B cell (primary cell): ENCODE measurements at regions not wholly inside any gene's neighbourhood (a gene's known extent, or its start where the extent isn't known, plus 50 kb on each side); places are given as distances from the start of the nearest gene placed in this dataset.

Source experiments
- ATAC-seq: fragments of 200-7000 bp; cut with Tn5 transposase; one replicate; pipeline ENCODE4 v1.10.0; 2021; ENCODE audit warnings: low read depth, mild to moderate bottlenecking, moderate number of reproducible peaks, moderate library complexity
- CTCF ChIA-PET: fragments of 350-600 bp; sonication (Branson Sonifier 250); formaldehyde crosslinking; loops from one replicate; lab custom pipeline; 2021; ENCODE audit warnings: antibody characterized with exemption, inconsistent platforms; lab: Charles Lee
- POLR2A ChIA-PET: fragments of 350-600 bp; sonication (Branson Sonifier 250); formaldehyde crosslinking; loops from one replicate; lab custom pipeline; 2021; ENCODE audit warnings: antibody characterized with exemption; lab: Charles Lee
- DNase-seq: peaks from one replicate; pipeline ENCODE4 v3.0.0; 2013
- H2AFZ ChIP-seq: 2 replicates; pipeline ENCODE4 v1.6.1; 2012; ENCODE audit warnings: mild to moderate bottlenecking, low read depth, low read length; ENCODE audit not compliant: insufficient read depth, poor library complexity, severe bottlenecking
- H3K27ac ChIP-seq, 2 donors: 1 replicate in 1 of 2; 2 replicates in 1 of 2; pipeline ENCODE4 v1.5.1; 2012 to 2013; ENCODE audit warnings: low read length in 2 of 2, mild to moderate bottlenecking in 2 of 2, moderate library complexity in 1 of 2
- H3K27me3 ChIP-seq, 4 experiments: fragments of 200-600 bp in 1 of 4; sonication (generic) in 1 of 4; replicated peaks in 1 of 4; 1 replicate in 2 of 4; 2 replicates in 2 of 4; pipeline versions ENCODE4 v1.6.1 to v1.7.0; 2013 to 2016; ENCODE audit warnings: low read length in 3 of 4, mild to moderate bottlenecking in 2 of 4, mixed read lengths in 1 of 4, moderate library complexity in 1 of 4; ENCODE audit not compliant: insufficient read depth in 4 of 4, control insufficient read depth in 3 of 4; ENCODE audit errors: control extremely low read depth in 1 of 4
- H3K36me3 ChIP-seq, 2 experiments: replicated peaks in 1 of 2; 1 replicate in 1 of 2; 2 replicates in 1 of 2; pipeline versions ENCODE4 v1.6.1 to v1.7.1; 2013; ENCODE audit warnings: low read length in 1 of 2; ENCODE audit not compliant: insufficient read depth in 2 of 2, control insufficient read depth in 1 of 2; ENCODE audit errors: control extremely low read depth in 1 of 2, extremely low read depth in 1 of 2
- H3K4me1 ChIP-seq, 2 donors: fragments of 200-600 bp in 1 of 2; sonication (generic) in 1 of 2; 1 replicate in 1 of 2; 2 replicates in 1 of 2; pipeline versions ENCODE4 v1.5.1 to v1.6.1; 2013 to 2017; ENCODE audit warnings: low read length in 2 of 2; ENCODE audit not compliant: control insufficient read depth in 2 of 2, insufficient read depth in 2 of 2
- H3K4me2 ChIP-seq: replicated peaks from 2 replicates; pipeline ENCODE3; 2012; ENCODE audit warnings: mild to moderate bottlenecking, low read depth, low read length; ENCODE audit not compliant: poor library complexity, severe bottlenecking
- H3K4me3 ChIP-seq, 5 experiments: fragments of 200-600 bp in 1 of 5; sonication (generic) in 1 of 5; 1 replicate in 3 of 5; 2 replicates in 2 of 5; pipeline versions ENCODE4 v1.5.1 to v1.7.0; 2011 to 2016; ENCODE audit warnings: low read length in 4 of 5, mild to moderate bottlenecking in 4 of 5, low read depth in 2 of 5, control low read depth in 1 of 5, moderate library complexity in 1 of 5; ENCODE audit not compliant: insufficient read depth in 1 of 5; ENCODE audit errors: control extremely low read depth in 1 of 5, extremely low read depth in 1 of 5
- H3K79me2 ChIP-seq: fragments of 200-600 bp; sonication (generic); one replicate; pipeline ENCODE4 v1.6.0; 2016; ENCODE audit warnings: low read length; ENCODE audit not compliant: control insufficient read depth, insufficient read depth
- H3K9ac ChIP-seq: fragments of 200-600 bp; sonication (generic); 2 replicates; pipeline ENCODE4 v1.6.1; 2017; ENCODE audit warnings: mild to moderate bottlenecking, low read length, moderate library complexity
- H3K9me3 ChIP-seq, 3 donors: one replicate each; pipeline versions ENCODE4 v1.6.1 to v1.7.1; 2013; ENCODE audit warnings: low read length in 2 of 3; ENCODE audit not compliant: control insufficient read depth in 2 of 3, insufficient read depth in 1 of 3; ENCODE audit errors: control extremely low read depth in 1 of 3
- H4K20me1 ChIP-seq: 2 replicates; pipeline ENCODE4 v1.6.0; 2012; ENCODE audit warnings: mild to moderate bottlenecking, low read length; ENCODE audit not compliant: insufficient read depth, control insufficient read depth, poor library complexity, severe bottlenecking
- H3K27ac Mint-ChIP-seq: one replicate; pipeline ENCODE4 v1.8.0; 2021; ENCODE audit warnings: mixed read lengths
- H3K27me3 Mint-ChIP-seq: one replicate; pipeline ENCODE4 v1.8.0; 2021; ENCODE audit warnings: mixed read lengths
- H3K4me1 Mint-ChIP-seq: one replicate; pipeline ENCODE4 v1.8.0; 2021; ENCODE audit warnings: mixed read lengths
- H3K4me3 Mint-ChIP-seq: one replicate; pipeline ENCODE4 v1.8.0; 2021; ENCODE audit warnings: mixed read lengths
- H3K9me3 Mint-ChIP-seq: one replicate; pipeline ENCODE4 v1.8.0; 2022; ENCODE audit warnings: mixed read lengths; ENCODE audit not compliant: insufficient read depth
- EZH2 ChIP-seq: IDR thresholded peaks from 2 replicates; pipeline ENCODE4 v1.6.1; 2012; ENCODE audit warnings: borderline replicate concordance, low read depth, mild to moderate bottlenecking, moderate library complexity, low read length; ENCODE audit not compliant: insufficient read depth, poor library complexity, severe bottlenecking
- WGBS: methylation state at CpG from one replicate; pipeline ENCODE4 v1.1.5; 2013; ENCODE audit warnings: missing lambda C conversion rate; ENCODE audit not compliant: insufficient coverage; 5-methylcytosine and 5-hydroxymethylcytosine counted together
- intact Hi-C: fragments of 100-400 bp; cut with micrococcal nuclease; formaldehyde crosslinking; loops from one replicate; pipeline ENCODE4 v1.10.0; 2022
- TF ChIP-seq, protein P1 (sequence below): fragments of 200-600 bp; IDR thresholded peaks from one replicate; pipeline ENCODE4 v1.8.0; 2022; ENCODE audit warnings: antibody characterized with exemption, mild to moderate bottlenecking

DNA sequence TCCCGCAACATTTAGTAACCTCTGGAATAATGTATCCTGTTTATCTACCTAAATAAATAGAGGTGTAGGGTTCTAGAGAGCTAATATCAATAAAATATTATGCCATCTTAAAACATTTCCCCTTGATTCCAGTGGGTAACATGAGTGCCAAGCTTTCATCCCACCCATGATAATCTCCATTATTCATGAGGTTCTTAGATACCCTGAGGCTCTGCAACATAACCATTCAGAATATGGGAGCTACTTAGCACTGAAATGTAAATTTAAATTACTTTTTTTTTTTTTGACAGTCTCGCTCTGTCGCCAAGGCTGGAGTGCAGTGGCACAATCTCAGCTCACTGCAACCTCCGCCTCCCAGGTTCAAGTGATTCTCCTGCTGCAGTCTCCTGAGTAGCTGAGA, 832.7 kb downstream of the BRINP3 start:
- ChIA-PET POLR2A (no interaction called here), CTCF (no interaction called here)
- peaks cover 2% of the 10 kb centered on the region for H3K9me3 Mint-ChIP-seq
- Histone ChIP-seq H3K9me3 (no peaks in the 10 kb centered on the region), H3K4me1 (no peaks in the 10 kb centered on the region), H3K79me2 (no peaks in the 10 kb centered on the region), H3K4me2 (no peak overlapping the region), H4K20me1 (no peaks in the 10 kb centered on the region), H3K27me3 (no peaks in the 10 kb centered on the region), H3K4me3 (no peak overlapping the region), H3K9ac (no peak overlapping the region), H3K27ac (no peak overlapping the region), H3K36me3 (no peaks in the 10 kb centered on the region), H2AFZ (no peak overlapping the region)
- no peaks in the 10 kb centered on the region for H3K27me3 Mint-ChIP-seq
- H3K4me1 Mint-ChIP-seq: no peaks in the 10 kb centered on the region
- no peak overlapping the region for H3K27ac Mint-ChIP-seq
- intact Hi-C loops: no loop called here
- H3K4me3 Mint-ChIP-seq: no peak overlapping the region
- no peak for TF ChIP-seq EZH2
- TF ChIP-seq, protein P1, sequence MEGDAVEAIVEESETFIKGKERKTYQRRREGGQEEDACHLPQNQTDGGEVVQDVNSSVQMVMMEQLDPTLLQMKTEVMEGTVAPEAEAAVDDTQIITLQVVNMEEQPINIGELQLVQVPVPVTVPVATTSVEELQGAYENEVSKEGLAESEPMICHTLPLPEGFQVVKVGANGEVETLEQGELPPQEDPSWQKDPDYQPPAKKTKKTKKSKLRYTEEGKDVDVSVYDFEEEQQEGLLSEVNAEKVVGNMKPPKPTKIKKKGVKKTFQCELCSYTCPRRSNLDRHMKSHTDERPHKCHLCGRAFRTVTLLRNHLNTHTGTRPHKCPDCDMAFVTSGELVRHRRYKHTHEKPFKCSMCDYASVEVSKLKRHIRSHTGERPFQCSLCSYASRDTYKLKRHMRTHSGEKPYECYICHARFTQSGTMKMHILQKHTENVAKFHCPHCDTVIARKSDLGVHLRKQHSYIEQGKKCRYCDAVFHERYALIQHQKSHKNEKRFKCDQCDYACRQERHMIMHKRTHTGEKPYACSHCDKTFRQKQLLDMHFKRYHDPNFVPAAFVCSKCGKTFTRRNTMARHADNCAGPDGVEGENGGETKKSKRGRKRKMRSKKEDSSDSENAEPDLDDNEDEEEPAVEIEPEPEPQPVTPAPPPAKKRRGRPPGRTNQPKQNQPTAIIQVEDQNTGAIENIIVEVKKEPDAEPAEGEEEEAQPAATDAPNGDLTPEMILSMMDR: no peak
- no peak for DNase-seq
- ATAC-seq: no peak
- 89% methylated on average over 3 of the region's 4 CpGs for WGBS

- no peaks in the 10 kb centered on the region for H3K36me3 ChIP-seq
- ChIA-PET CTCF (no interaction called here), POLR2A (no interaction called here)
- H3K79me2 ChIP-seq: no peaks in the 10 kb centered on the region
- H3K9ac ChIP-seq: no peak overlapping the region
- H3K4me3 ChIP-seq: no peak overlapping the region
- no peaks in the 10 kb centered on the region for H3K4me1 ChIP-seq
- intact Hi-C loops: no loop called here
- ATAC-seq (no peak), DNase-seq (no peak)
- Mint-ChIP-seq H3K4me1 (no peaks in the 10 kb centered on the region), H3K9me3 (peaks cover 2% of the 10 kb centered on the region), H3K27ac (no peak overlapping the region), H3K4me3 (no peak overlapping the region), H3K27me3 (no peaks in the 10 kb centered on the region)
- no peak overlapping the region for H2AFZ ChIP-seq
- TF ChIP-seq, protein P1: no peak
- TF ChIP-seq EZH2: no peak
- WGBS: no CpG with 5 or more reads among the region's 1 CpG
- no peak overlapping the region for H3K27ac ChIP-seq
- H3K27me3 ChIP-seq: no peaks in the 10 kb centered on the region
- H4K20me1 ChIP-seq: no peaks in the 10 kb centered on the region
- H3K9me3 ChIP-seq: no peaks in the 10 kb centered on the region
- no peak overlapping the region for H3K4me2 ChIP-seq
Observed at GRCh38 chr1:189646066-189646465, 831.6 kb downstream of the BRINP3 start.
